Thyroid gland (tissue), 4 donors: ENCODE measurements at regions not wholly inside any gene's neighbourhood (a gene's known extent, or its start where the extent isn't known, plus 50 kb on each side); places are given as distances from the start of the nearest gene placed in this dataset.

ENCODE experiments used
- CTCF ChIP-seq, 6 experiments: fragments of 200-600 bp in 3 of 6; fragments of 450-650 bp in 3 of 6; sonication (generic) in 3 of 6; IDR thresholded peaks; one replicate each; pipeline ENCODE4 v1.5.1; 2016 to 2019; ENCODE audit warnings: antibody characterized with exemption in 6 of 6, mild to moderate bottlenecking in 2 of 6, inconsistent platforms in 1 of 6, moderate library complexity in 1 of 6
- POLR2A ChIP-seq, 2 donors: fragments of 450-650 bp; IDR thresholded peaks; one replicate each; pipeline ENCODE4 v1.6.1; 2017; ENCODE audit warnings: antibody characterized with exemption in 2 of 2, mild to moderate bottlenecking in 2 of 2, moderate library complexity in 1 of 2

GRCh38 chr4:31601793-31602192 is 881.6 kb downstream of the PCDH7 start:
- TF ChIP-seq CTCF (IDR thresholded peaks at IDR 0.05) (no peak), POLR2A (IDR thresholded peaks at IDR 0.05) (no peak)
